ENCODE measurements at regions not wholly inside any gene's neighbourhood (a gene's known extent, or its start where the extent isn't known, plus 50 kb on each side); places are given as distances from the start of the nearest gene placed in this dataset.

GRCh38 chr20:53824779-53825178 is 231.1 kb upstream of the ZNF217 start:
- H3K4me3 ChIP-seq, result no peak overlapping the region
- ATAC-seq, result no peak
- no peaks in the 10 kb centered on the region for H3K27me3 ChIP-seq
- no peaks in the 10 kb centered on the region for H3K9me3 ChIP-seq
- DNase-seq, result peak in 1 of 3 donors; percentile 20
- H3K36me3 ChIP-seq, result no peaks in the 10 kb centered on the region
- no peak overlapping the region for H3K27ac ChIP-seq
- WGBS (ENCODE audit: insufficient coverage, low coverage, low lambda C conversion rate, missing lambda C conversion rate), result 77% methylated on average over 4 of the region's 4 CpGs
- TF ChIP-seq, protein P1, sequence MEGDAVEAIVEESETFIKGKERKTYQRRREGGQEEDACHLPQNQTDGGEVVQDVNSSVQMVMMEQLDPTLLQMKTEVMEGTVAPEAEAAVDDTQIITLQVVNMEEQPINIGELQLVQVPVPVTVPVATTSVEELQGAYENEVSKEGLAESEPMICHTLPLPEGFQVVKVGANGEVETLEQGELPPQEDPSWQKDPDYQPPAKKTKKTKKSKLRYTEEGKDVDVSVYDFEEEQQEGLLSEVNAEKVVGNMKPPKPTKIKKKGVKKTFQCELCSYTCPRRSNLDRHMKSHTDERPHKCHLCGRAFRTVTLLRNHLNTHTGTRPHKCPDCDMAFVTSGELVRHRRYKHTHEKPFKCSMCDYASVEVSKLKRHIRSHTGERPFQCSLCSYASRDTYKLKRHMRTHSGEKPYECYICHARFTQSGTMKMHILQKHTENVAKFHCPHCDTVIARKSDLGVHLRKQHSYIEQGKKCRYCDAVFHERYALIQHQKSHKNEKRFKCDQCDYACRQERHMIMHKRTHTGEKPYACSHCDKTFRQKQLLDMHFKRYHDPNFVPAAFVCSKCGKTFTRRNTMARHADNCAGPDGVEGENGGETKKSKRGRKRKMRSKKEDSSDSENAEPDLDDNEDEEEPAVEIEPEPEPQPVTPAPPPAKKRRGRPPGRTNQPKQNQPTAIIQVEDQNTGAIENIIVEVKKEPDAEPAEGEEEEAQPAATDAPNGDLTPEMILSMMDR (IDR thresholded peaks at IDR 0.05), result no peak
- TF ChIP-seq POLR2A (IDR thresholded peaks at IDR 0.05), result no peak
- peaks cover 0 to 22% (median 2%) of the 10 kb centered on the region in 4 donors for H3K4me1 ChIP-seq
- intact Hi-C loops (cut with DNase I), result no loop called here

DNA sequence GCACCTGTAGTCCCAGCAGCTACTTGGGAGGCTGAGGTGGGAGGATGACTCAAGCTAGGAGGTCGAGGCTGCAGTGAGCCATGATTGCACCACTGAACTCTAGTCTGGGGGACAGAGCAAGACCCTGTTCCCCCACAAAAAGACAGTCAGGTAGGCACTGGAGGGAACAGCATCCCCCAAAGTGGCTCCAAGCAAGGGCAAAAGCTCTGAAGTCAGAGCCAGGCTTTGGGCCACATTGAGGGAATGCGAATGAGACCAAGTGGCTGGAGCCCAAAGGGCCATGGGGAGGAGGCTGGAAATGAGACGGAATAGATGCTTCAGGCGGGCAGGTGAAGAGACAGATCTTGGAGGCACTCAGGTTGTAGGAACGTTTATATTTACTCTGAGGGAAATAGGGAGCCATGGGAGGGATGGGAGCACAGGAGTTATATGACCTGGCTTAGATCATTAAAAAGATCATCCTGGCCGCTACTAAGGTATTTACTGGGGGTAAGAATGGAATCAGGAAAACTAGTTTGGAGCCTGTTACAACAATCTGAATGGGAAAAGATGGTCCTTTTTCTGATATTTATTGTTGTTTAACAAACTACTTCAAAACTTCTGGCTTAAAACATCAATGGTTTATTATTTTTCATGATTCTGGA is 229.6 kb upstream of the ZNF217 start:
- TF ChIP-seq POLR2A (IDR thresholded peaks at IDR 0.05), result no peak
- TF ChIP-seq, protein P1 (IDR thresholded peaks at IDR 0.05), result no peak
- intact Hi-C loops (cut with DNase I), result no loop called here
- H3K4me1 ChIP-seq, result peaks cover 0 to 6% (median 0%) of the 10 kb centered on the region in 4 donors
- ATAC-seq (no peak), DNase-seq (peak in 1 of 3 donors; percentile 26)
- 94% methylated on average over 2 of the region's 6 CpGs for WGBS (ENCODE audit: insufficient coverage, low coverage, low lambda C conversion rate, missing lambda C conversion rate)
- no peaks in the 10 kb centered on the region for H3K27me3 ChIP-seq
- H3K27ac ChIP-seq, result no peak overlapping the region
- H3K4me3 ChIP-seq, result no peak overlapping the region
- no peaks in the 10 kb centered on the region for H3K36me3 ChIP-seq
- H3K9me3 ChIP-seq, result no peaks in the 10 kb centered on the region

DNA sequence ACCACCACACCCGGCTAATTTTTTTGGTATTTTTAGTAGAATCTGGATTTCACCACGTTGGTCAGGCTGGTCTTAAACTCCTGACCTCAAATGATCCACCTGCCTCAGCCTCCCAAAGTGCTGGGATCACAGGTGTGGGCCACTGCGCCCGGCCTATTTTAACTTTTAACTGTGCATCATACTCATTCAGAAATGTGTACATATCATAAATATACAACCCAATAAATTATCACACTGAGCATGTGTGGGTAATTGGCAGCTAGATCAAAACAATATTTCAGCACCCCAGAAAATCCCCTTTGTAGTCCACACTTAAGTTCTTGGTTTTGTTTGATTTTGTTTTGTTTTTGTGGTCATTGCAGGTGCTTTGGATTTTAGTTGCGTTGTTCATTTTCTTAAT is 228.9 kb upstream of the ZNF217 start:
- WGBS (ENCODE audit: insufficient coverage, low coverage, low lambda C conversion rate, missing lambda C conversion rate), result 94% methylated on average over 5 of the region's 5 CpGs
- intact Hi-C loops (cut with DNase I), result no loop called here
- Histone ChIP-seq H3K9me3 (no peaks in the 10 kb centered on the region), H3K36me3 (no peaks in the 10 kb centered on the region), H3K4me1 (peaks cover 0 to 6% (median 0%) of the 10 kb centered on the region in 4 donors), H3K4me3 (no peak overlapping the region), H3K27ac (no peak overlapping the region), H3K27me3 (no peaks in the 10 kb centered on the region)
- DNase-seq (peak in 1 of 3 donors; percentile 3), ATAC-seq (no peak)
- TF ChIP-seq POLR2A (IDR thresholded peaks at IDR 0.05), result no peak
- TF ChIP-seq, protein P1 (IDR thresholded peaks at IDR 0.05), result no peak

GRCh38 chr20:53819973-53820451 is 226.4 kb upstream of the ZNF217 start:
- no peak for TF ChIP-seq POLR2A (IDR thresholded peaks at IDR 0.05)
- TF ChIP-seq, protein P1 (IDR thresholded peaks at IDR 0.05), result no peak
- 50% methylated on average over 1 of the region's 7 CpGs for WGBS (ENCODE audit: insufficient coverage, low coverage, low lambda C conversion rate, missing lambda C conversion rate)
- Histone ChIP-seq H3K9me3 (no peaks in the 10 kb centered on the region), H3K4me1 (peaks cover 0 to 6% (median 0%) of the 10 kb centered on the region in 4 donors), H3K4me3 (no peak overlapping the region), H3K36me3 (no peaks in the 10 kb centered on the region), H3K27me3 (no peaks in the 10 kb centered on the region), H3K27ac (peak overlapping the region in 1 of 3 donors; percentile 38)
- peak; percentile 76 to 98 (median 94) for ATAC-seq
- DNase-seq, result peak; percentile 60 to 76 (median 68)
- intact Hi-C loops (cut with DNase I), result no loop called here

Data from right lobe of liver (tissue), 6 donors.